ENCODE measurements at regions not wholly inside any gene's neighbourhood (a gene's known extent, or its start where the extent isn't known, plus 50 kb on each side); places are given as distances from the start of the nearest gene placed in this dataset.

DNA sequence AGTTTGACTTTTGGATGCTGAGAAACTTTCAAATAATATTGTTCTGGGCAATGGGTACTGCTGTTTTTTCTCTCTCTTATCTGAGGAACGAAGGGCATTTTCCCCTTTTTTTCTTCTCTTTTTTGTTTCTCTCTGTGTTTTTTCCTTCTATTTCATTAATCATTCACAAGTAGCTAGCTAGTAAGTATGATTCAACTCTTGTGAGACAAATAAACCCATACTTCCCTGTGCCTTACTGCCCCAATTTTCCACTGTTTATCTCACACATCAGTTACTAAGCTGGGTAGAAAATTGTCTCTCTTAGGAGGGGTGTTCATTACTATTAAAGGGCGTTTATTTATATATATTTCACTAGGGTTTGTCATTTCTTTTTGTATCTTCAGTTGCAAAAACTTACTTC lies 437.6 kb downstream of the RERGL start:
- Histone ChIP-seq H3K4me3 (no peak overlapping the region), H3K9me3 (no peaks in the 10 kb centered on the region), H3K27me3 (no peaks in the 10 kb centered on the region), H3K4me1 (no peaks in the 10 kb centered on the region), H3K36me3 (no peaks in the 10 kb centered on the region), H3K27ac (no peak overlapping the region)
- TF ChIP-seq, protein P1, sequence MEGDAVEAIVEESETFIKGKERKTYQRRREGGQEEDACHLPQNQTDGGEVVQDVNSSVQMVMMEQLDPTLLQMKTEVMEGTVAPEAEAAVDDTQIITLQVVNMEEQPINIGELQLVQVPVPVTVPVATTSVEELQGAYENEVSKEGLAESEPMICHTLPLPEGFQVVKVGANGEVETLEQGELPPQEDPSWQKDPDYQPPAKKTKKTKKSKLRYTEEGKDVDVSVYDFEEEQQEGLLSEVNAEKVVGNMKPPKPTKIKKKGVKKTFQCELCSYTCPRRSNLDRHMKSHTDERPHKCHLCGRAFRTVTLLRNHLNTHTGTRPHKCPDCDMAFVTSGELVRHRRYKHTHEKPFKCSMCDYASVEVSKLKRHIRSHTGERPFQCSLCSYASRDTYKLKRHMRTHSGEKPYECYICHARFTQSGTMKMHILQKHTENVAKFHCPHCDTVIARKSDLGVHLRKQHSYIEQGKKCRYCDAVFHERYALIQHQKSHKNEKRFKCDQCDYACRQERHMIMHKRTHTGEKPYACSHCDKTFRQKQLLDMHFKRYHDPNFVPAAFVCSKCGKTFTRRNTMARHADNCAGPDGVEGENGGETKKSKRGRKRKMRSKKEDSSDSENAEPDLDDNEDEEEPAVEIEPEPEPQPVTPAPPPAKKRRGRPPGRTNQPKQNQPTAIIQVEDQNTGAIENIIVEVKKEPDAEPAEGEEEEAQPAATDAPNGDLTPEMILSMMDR (IDR thresholded peaks at IDR 0.05) = no peak
- no peak for DNase-seq (ENCODE audit: low spot score)

DNA sequence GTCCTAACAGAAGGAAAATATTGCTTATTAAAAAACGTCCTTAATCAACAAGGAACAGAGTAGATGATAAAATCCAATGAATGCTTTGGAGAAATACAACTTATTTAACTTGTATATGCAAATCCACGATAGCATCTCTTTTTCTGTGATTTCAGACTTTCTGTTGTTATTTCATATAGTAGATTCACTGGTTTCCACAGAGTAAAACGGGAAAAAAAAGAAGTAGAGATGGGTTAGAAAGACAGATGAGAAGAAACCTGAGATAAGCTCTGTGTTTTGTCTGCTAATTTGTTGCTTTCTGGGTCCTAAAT lies 447.7 kb downstream of the RERGL start:
- Histone ChIP-seq H3K36me3 (no peaks in the 10 kb centered on the region), H3K9me3 (no peaks in the 10 kb centered on the region), H3K4me1 (no peaks in the 10 kb centered on the region), H3K4me3 (no peak overlapping the region), H3K27me3 (no peaks in the 10 kb centered on the region), H3K27ac (no peak overlapping the region)
- no peak for DNase-seq (ENCODE audit: low spot score)
- TF ChIP-seq, protein P1 (IDR thresholded peaks at IDR 0.05) = peak in 1 of 2 donors; percentile 7

DNA sequence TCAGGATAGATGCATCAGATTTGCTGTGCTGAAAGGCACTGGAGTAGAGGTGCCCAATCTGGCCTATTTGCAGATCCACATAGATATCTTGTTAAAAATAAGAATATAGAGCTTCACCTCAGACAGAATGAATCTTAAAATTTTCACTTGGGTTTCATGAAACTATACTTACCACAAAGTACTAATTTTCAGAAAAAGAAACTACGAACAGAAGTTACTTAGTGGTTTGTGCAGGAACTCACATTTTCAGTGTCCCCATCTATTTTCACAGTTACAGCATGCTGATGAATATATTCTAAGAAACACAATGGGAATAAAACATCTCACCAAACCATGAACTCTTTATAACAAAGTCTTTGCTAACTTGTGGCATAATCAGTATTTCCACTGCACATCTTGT lies 449.4 kb downstream of the RERGL start:
- Histone ChIP-seq H3K27ac (no peak overlapping the region), H3K9me3 (no peaks in the 10 kb centered on the region), H3K4me1 (no peaks in the 10 kb centered on the region), H3K4me3 (no peak overlapping the region), H3K36me3 (no peaks in the 10 kb centered on the region), H3K27me3 (no peaks in the 10 kb centered on the region)
- no peak for DNase-seq (ENCODE audit: low spot score)
- TF ChIP-seq, protein P1 (IDR thresholded peaks at IDR 0.05) = no peak

- no peak overlapping the region for H3K4me3 ChIP-seq
- TF ChIP-seq, protein P1 (IDR thresholded peaks at IDR 0.05) = no peak
- H3K36me3 ChIP-seq = no peaks in the 10 kb centered on the region
- no peaks in the 10 kb centered on the region for H3K4me1 ChIP-seq
- no peak for DNase-seq (ENCODE audit: low spot score)
- H3K27me3 ChIP-seq = no peaks in the 10 kb centered on the region
- H3K9me3 ChIP-seq = no peaks in the 10 kb centered on the region
- no peak overlapping the region for H3K27ac ChIP-seq
Observed at GRCh38 chr12:17618831-17619230, 471.2 kb downstream of the RERGL start.

- Histone ChIP-seq H3K9me3 (no peaks in the 10 kb centered on the region), H3K4me3 (no peak overlapping the region), H3K4me1 (no peaks in the 10 kb centered on the region), H3K36me3 (no peaks in the 10 kb centered on the region), H3K27ac (no peak overlapping the region), H3K27me3 (no peaks in the 10 kb centered on the region)
- no peak for DNase-seq (ENCODE audit: low spot score)
- TF ChIP-seq, protein P1 (IDR thresholded peaks at IDR 0.05) = no peak
Observed at GRCh38 chr12:17609701-17610100, 480.3 kb downstream of the RERGL start.

GRCh38 chr12:17609153-17609552 lies 480.8 kb downstream of the RERGL start:
- DNase-seq (ENCODE audit: low spot score) = no peak
- Histone ChIP-seq H3K27ac (no peak overlapping the region), H3K27me3 (no peaks in the 10 kb centered on the region), H3K4me1 (no peaks in the 10 kb centered on the region), H3K9me3 (no peaks in the 10 kb centered on the region), H3K4me3 (no peak overlapping the region), H3K36me3 (no peaks in the 10 kb centered on the region)
- TF ChIP-seq, protein P1 (IDR thresholded peaks at IDR 0.05) = no peak
